ENCODE measurements at regions not wholly inside any gene's neighbourhood (a gene's known extent, or its start where the extent isn't known, plus 50 kb on each side); places are given as distances from the start of the nearest gene placed in this dataset.

GRCh38 chr13:112174476-112175110 is 107.6 kb downstream of the SOX1 start:
- TF ChIP-seq EP300 (IDR thresholded peaks at IDR 0.05) (no peak), POLR2A (IDR thresholded peaks at IDR 0.05; ENCODE audit: low read depth) (no peak)

All from esophagus muscularis mucosa (tissue), 2 donors.